IMR-90 (cell line): ENCODE measurements at regions not wholly inside any gene's neighbourhood (a gene's known extent, or its start where the extent isn't known, plus 50 kb on each side); places are given as distances from the start of the nearest gene placed in this dataset.
"Not testable (repeated sequence)": the region's sequence is repeated elsewhere in the genome, so short reads cannot be mapped to it uniquely, and the experiment has no call there.

Experiments used
- BHLHE40 ChIP-seq: fragments of 150-350 bp; IDR thresholded peaks from 2 replicates; pipeline ENCODE4 v1.6.1; 2016; ENCODE audit warnings: mild to moderate bottlenecking, low read depth, low read length
- CEBPB ChIP-seq: IDR thresholded peaks from 2 replicates; pipeline ENCODE4 v1.6.1; 2012; ENCODE audit warnings: low read depth, low read length, improper control_type of control experiment
- CHD1 ChIP-seq: IDR thresholded peaks from 2 replicates; pipeline ENCODE4 v1.6.1; 2012; ENCODE audit warnings: low read depth, low read length, improper control_type of control experiment
- CTCF ChIP-seq: conservative IDR thresholded peaks from 2 replicates; pipeline ENCODE4 v1.5.1; 2012; ENCODE audit warnings: mild to moderate bottlenecking, low read depth, low read length, improper control_type of control experiment
- ELK1 ChIP-seq: fragments of 150-350 bp; IDR thresholded peaks from 2 replicates; pipeline ENCODE4 v1.6.1; 2016; ENCODE audit warnings: low read depth, mild to moderate bottlenecking, low read length, moderate library complexity, borderline replicate concordance
- MAFK ChIP-seq: IDR thresholded peaks from 2 replicates; pipeline ENCODE4 v1.6.1; 2012; ENCODE audit warnings: low read depth, low read length, improper control_type of control experiment
- NFE2L2 ChIP-seq: fragments of 150-350 bp; IDR thresholded peaks from 2 replicates; pipeline ENCODE4 v1.6.1; 2016; ENCODE audit warnings: low read depth, mild to moderate bottlenecking, low read length
- POLR2A ChIP-seq: IDR thresholded peaks from 2 replicates; pipeline ENCODE4 v1.6.1; 2012; ENCODE audit warnings: mild to moderate bottlenecking, low read depth, low read length
- RAD21 ChIP-seq: IDR thresholded peaks from 2 replicates; pipeline ENCODE4 v1.6.1; 2012; ENCODE audit warnings: low read length, improper control_type of control experiment
- RFX5 ChIP-seq: IDR thresholded peaks from 2 replicates; pipeline ENCODE4 v1.8.0; 2012; ENCODE audit warnings: low read depth, mild to moderate bottlenecking, low read length, moderate library complexity
- SMC3 ChIP-seq: fragments of 150-350 bp; IDR thresholded peaks from 2 replicates; pipeline ENCODE4 v1.6.1; 2016; ENCODE audit warnings: low read depth, mild to moderate bottlenecking, antibody characterized with exemption, low read length, moderate library complexity
- USF2 ChIP-seq: fragments of 150-350 bp; IDR thresholded peaks from 2 replicates; pipeline ENCODE4 v1.6.1; 2017; ENCODE audit warnings: mild to moderate bottlenecking, antibody characterized with exemption, low read length, low read depth

GRCh38 chr7:55686771-55687170 is 114.5 kb upstream of the VOPP1 start:
- TF ChIP-seq CTCF, POLR2A, CEBPB, ELK1, MAFK, RAD21, USF2, BHLHE40, NFE2L2, CHD1, RFX5, SMC3: not testable (repeated sequence)
